ENCODE measurements at regions not wholly inside any gene's neighbourhood (a gene's known extent, or its start where the extent isn't known, plus 50 kb on each side); places are given as distances from the start of the nearest gene placed in this dataset.

DNA sequence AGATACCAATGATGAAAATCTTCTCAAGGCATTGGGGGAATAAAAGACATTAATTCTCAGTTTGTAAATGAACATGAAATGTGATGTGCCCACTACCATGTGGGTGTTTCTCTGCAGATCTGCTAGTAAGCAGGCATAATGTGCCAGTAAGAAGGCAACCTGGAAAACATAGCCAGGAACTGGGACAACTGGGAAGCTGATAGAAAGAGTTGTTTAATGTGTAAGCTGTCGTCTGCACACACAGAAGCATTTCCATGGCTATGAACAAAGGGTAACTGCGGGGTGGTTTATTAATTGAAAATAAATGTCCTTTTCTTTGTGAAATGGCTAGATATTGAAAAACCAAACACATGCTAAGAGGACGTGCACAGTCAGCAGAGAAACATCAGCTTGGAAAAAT, 52.0 kb downstream of the ZC3H11B start:
- no peak overlapping the region for H3K4me3 ChIP-seq
- H3K27ac ChIP-seq = no peak overlapping the region
- DNase-seq = no peak
- no peaks in the 10 kb centered on the region for H3K4me1 ChIP-seq (ENCODE audit: insufficient read depth)
- no peaks in the 10 kb centered on the region for H3K27me3 ChIP-seq
- TF ChIP-seq POLR2A (IDR thresholded peaks at IDR 0.05) = no peak
- H3K9me3 ChIP-seq = no peaks in the 10 kb centered on the region
- intact Hi-C loops (cut with DNase I) = loop anchor here in 1 of 4 donors (10.0 kb wide), 1 partner anchor 1236 kb away; no protein-coding TSS in a partner anchor
- WGBS, 3 donors = 24 to 60% (median 44%) methylated on average over 3 of the region's 3 CpGs
- no peaks in the 10 kb centered on the region for H3K36me3 ChIP-seq

DNA sequence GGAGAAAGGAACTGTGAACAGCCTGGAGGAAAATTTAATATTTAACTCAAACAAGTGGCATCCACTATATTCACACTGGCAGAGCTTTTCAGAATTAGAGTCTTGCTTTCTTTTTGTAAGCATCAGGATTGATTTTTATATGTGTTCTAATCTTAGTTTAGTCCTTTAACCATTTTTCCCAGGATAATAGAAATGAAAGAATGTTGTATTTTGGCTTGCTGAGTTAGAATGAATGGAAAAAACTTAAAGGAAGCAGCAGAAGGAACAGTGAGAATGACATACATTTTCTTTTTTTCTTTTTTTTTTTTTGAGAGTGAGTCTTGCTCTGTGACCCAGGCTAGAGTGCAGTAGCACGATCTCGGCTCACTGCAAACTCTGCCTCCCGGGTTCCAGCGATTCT, 53.0 kb downstream of the ZC3H11B start:
- intact Hi-C loops (cut with DNase I) = loop anchor here in 2 of 4 donors (5.0 to 10.0 kb wide), 2 partner anchors 1223 to 1235 kb away; no protein-coding TSS in a partner anchor
- TF ChIP-seq, protein P1, sequence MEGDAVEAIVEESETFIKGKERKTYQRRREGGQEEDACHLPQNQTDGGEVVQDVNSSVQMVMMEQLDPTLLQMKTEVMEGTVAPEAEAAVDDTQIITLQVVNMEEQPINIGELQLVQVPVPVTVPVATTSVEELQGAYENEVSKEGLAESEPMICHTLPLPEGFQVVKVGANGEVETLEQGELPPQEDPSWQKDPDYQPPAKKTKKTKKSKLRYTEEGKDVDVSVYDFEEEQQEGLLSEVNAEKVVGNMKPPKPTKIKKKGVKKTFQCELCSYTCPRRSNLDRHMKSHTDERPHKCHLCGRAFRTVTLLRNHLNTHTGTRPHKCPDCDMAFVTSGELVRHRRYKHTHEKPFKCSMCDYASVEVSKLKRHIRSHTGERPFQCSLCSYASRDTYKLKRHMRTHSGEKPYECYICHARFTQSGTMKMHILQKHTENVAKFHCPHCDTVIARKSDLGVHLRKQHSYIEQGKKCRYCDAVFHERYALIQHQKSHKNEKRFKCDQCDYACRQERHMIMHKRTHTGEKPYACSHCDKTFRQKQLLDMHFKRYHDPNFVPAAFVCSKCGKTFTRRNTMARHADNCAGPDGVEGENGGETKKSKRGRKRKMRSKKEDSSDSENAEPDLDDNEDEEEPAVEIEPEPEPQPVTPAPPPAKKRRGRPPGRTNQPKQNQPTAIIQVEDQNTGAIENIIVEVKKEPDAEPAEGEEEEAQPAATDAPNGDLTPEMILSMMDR (IDR thresholded peaks at IDR 0.05) = no peak
- TF ChIP-seq EP300 (IDR thresholded peaks at IDR 0.05) (no peak), POLR2A (IDR thresholded peaks at IDR 0.05) (no peak)
- WGBS, 3 donors = 70 to 87% (median 80%) methylated on average over 4 of the region's 4 CpGs
- H3K4me3 ChIP-seq = no peak overlapping the region
- no peak overlapping the region for H3K27ac ChIP-seq
- H3K9me3 ChIP-seq = no peaks in the 10 kb centered on the region
- no peaks in the 10 kb centered on the region for H3K36me3 ChIP-seq
- H3K4me1 ChIP-seq (ENCODE audit: insufficient read depth) = no peaks in the 10 kb centered on the region
- H3K27me3 ChIP-seq = no peaks in the 10 kb centered on the region
- no peak for DNase-seq

DNA sequence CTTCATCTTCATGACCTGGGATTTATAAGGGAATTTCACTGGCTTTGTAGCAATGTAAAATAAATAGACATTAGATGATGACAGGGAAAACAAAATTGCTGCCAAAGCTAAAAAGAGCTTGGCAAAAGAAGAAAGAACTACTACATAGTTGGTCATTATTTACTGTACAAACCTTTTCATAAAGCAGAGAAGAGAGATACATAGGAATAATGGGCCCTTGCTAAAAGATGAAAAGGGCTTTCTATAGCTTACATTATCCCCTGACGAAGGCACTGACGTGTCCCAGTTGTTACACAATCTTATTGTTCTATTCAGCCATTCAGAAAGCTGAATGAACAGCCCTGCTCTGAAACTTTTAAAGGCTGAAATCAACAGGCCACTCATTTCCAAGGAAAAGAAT, 57.1 kb downstream of the ZC3H11B start:
- Histone ChIP-seq H3K27me3 (no peaks in the 10 kb centered on the region), H3K36me3 (no peaks in the 10 kb centered on the region), H3K4me1 (ENCODE audit: insufficient read depth) (no peaks in the 10 kb centered on the region), H3K9me3 (no peaks in the 10 kb centered on the region), H3K27ac (no peak overlapping the region), H3K4me3 (no peak overlapping the region)
- 18 to 27% (median 23%) methylated on average over 2 of the region's 2 CpGs for WGBS, 3 donors
- TF ChIP-seq POLR2A (IDR thresholded peaks at IDR 0.05) = no peak
- TF ChIP-seq, protein P1 (IDR thresholded peaks at IDR 0.05) = no peak
- no peak for TF ChIP-seq EP300 (IDR thresholded peaks at IDR 0.05)
- DNase-seq = no peak
- intact Hi-C loops (cut with DNase I) = loop anchor here in 1 of 4 donors (5.0 kb wide), 1 partner anchor 1219 kb away; no protein-coding TSS in a partner anchor

DNA sequence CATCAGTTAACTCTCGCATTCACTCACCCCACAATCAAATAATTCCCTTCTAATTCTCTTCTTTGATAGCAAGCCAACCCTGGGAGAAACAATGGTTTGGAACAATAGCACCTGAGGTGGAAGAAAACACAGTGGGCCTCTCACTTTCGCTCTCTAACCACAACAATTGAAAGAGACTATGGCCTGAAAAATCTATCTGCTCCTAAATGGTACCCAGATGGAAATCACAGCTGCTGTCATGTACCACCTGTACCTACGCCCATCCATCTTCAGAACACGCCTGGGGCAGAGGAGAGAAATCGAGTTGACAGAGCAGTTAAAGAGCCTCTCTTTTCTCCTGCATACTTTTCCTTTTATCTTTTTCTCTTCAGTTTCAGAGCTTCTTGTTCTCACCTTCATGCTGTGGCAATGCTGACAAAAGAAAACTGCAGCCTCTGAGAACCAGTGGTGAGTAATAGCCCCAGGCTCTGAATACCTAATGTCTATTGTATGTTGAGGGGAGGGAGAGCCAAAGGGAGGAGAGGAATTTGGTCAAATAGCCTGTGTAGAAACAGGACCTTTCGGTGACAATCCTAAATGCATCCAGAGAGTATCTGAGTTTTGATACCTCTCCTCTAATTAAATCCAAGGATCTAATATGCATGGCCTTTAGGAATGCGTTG, 57.7 kb downstream of the ZC3H11B start:
- Histone ChIP-seq H3K27ac (no peak overlapping the region), H3K36me3 (no peaks in the 10 kb centered on the region), H3K9me3 (no peaks in the 10 kb centered on the region), H3K4me3 (no peak overlapping the region), H3K27me3 (no peaks in the 10 kb centered on the region), H3K4me1 (ENCODE audit: insufficient read depth) (no peaks in the 10 kb centered on the region)
- no peak for DNase-seq
- WGBS, 3 donors = 82 to 85% (median 82%) methylated on average over 7 of the region's 7 CpGs
- intact Hi-C loops (cut with DNase I) = loop anchor here in 1 of 4 donors (5.0 kb wide), 1 partner anchor 1218 kb away; no protein-coding TSS in a partner anchor
- no peak for TF ChIP-seq EP300 (IDR thresholded peaks at IDR 0.05)
- TF ChIP-seq POLR2A (IDR thresholded peaks at IDR 0.05) = no peak
- TF ChIP-seq, protein P1 (IDR thresholded peaks at IDR 0.05) = no peak

DNA sequence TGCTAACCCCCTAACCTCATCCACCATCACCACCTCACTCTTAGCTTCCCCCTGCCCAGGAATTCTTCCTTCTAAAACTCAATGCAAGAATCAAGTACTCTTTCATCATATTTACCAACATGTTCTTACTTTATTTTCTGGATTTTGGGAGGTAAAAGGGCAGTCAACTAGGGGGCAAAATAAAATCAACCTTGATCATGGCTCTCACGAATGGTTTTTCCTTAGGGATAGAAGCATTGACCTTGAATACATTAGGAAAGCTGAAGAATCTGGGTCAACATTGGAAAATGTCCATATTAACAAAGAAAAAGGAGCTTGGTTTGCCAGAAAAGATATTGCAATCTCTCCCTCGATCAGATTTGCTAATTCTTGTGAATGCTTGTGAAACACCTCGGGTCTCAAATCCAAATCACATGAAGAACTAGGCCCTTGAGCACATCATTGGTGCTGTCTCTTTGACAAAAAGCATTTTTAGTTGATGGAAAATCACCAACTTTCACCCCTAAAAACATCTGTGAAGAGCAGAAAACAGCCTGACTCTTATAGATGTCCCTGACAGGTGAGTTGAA, 58.9 kb downstream of the ZC3H11B start:
- no peak for DNase-seq
- H3K4me3 ChIP-seq = no peak overlapping the region
- TF ChIP-seq EP300 (IDR thresholded peaks at IDR 0.05) = no peak
- TF ChIP-seq, protein P1 (IDR thresholded peaks at IDR 0.05) = no peak
- no peak for TF ChIP-seq POLR2A (IDR thresholded peaks at IDR 0.05)
- no peaks in the 10 kb centered on the region for H3K4me1 ChIP-seq (ENCODE audit: insufficient read depth)
- H3K36me3 ChIP-seq = no peaks in the 10 kb centered on the region
- H3K27me3 ChIP-seq = no peaks in the 10 kb centered on the region
- no peak overlapping the region for H3K27ac ChIP-seq
- intact Hi-C loops (cut with DNase I) = no loop called here
- H3K9me3 ChIP-seq = no peaks in the 10 kb centered on the region
- WGBS, 3 donors = 47 to 60% (median 54%) methylated on average over 3 of the region's 3 CpGs
